ENCODE measurements at regions not wholly inside any gene's neighbourhood (a gene's known extent, or its start where the extent isn't known, plus 50 kb on each side); places are given as distances from the start of the nearest gene placed in this dataset.

DNA sequence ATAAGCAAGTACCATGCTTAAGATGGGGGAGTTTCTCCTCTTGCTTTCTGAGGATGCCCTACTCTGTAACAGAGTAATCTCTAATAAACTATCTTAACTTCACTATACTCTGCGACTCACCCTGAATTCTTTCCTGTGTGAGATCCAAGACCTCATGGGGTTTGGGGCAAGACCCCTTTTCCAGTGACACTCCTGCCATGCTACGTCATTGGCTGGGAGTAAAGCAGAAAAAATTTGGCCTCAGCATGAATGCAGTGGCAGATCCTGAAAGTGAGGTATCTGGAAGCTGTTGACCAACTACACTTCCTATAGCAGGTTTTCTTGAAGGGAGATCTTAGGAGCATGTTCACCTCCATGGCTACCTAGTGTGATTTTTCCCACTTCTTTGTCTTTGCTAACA lies 109.1 kb upstream of the MED14 start:
- Histone ChIP-seq H3K9me3 (no peaks in the 10 kb centered on the region), H3K27ac (no peak overlapping the region), H3K27me3 (no peaks in the 10 kb centered on the region), H3K36me3 (no peaks in the 10 kb centered on the region), H3K4me3 (ENCODE audit: low read depth in 1 of 2, low read length in 1 of 2) (no peak overlapping the region), H3K4me1 (ENCODE audit: control insufficient read depth in 1 of 2, insufficient read depth in 1 of 2, low read depth in 1 of 2, low read length in 1 of 2) (no peaks in the 10 kb centered on the region)
- no peak for TF ChIP-seq CTCF (IDR thresholded peaks at IDR 0.05)

GRCh38 chrX:40845331-40845911 lies 110.1 kb upstream of the MED14 start:
- H3K4me3 ChIP-seq (ENCODE audit: low read depth in 1 of 2, low read length in 1 of 2), result no peak overlapping the region
- no peak for TF ChIP-seq CTCF (IDR thresholded peaks at IDR 0.05)
- H3K36me3 ChIP-seq, result no peaks in the 10 kb centered on the region
- H3K9me3 ChIP-seq, result no peaks in the 10 kb centered on the region
- H3K27me3 ChIP-seq, result no peaks in the 10 kb centered on the region
- no peak overlapping the region for H3K27ac ChIP-seq
- no peaks in the 10 kb centered on the region for H3K4me1 ChIP-seq (ENCODE audit: control insufficient read depth in 1 of 2, insufficient read depth in 1 of 2, low read depth in 1 of 2, low read length in 1 of 2)

GRCh38 chrX:40849906-40850823 lies 114.8 kb upstream of the MED14 start:
- no peaks in the 10 kb centered on the region for H3K9me3 ChIP-seq
- H3K4me1 ChIP-seq (ENCODE audit: control insufficient read depth in 1 of 2, insufficient read depth in 1 of 2, low read depth in 1 of 2, low read length in 1 of 2), result peaks cover 13 to 14% of the 10 kb centered on the region in 2 experiments
- no peak overlapping the region for H3K4me3 ChIP-seq (ENCODE audit: low read depth in 1 of 2, low read length in 1 of 2)
- H3K36me3 ChIP-seq, result no peaks in the 10 kb centered on the region
- no peak overlapping the region for H3K27ac ChIP-seq
- H3K27me3 ChIP-seq, result no peaks in the 10 kb centered on the region
- TF ChIP-seq CTCF (IDR thresholded peaks at IDR 0.05), result no peak

DNA sequence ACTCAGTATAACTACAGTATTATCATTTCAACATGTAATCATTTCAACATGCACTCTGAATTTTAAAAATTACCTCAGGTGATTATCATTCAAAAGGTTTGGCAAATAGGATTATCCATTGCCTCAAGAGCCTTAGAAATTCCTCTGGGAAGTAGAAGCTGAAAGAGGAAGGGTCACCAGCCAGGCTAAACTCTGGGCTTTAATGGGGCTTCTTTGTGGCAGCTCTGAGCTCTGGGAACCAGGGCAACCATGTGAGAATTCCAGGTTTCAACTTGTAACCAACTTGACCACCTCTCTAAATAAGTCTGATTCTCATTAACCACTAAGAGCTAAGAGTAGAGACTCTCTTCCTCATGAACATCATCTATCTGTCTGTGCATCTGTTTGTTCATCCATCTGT lies 117.2 kb upstream of the MED14 start:
- Histone ChIP-seq H3K27me3 (no peaks in the 10 kb centered on the region), H3K9me3 (no peaks in the 10 kb centered on the region), H3K27ac (no peak overlapping the region), H3K36me3 (no peaks in the 10 kb centered on the region), H3K4me1 (ENCODE audit: control insufficient read depth in 1 of 2, insufficient read depth in 1 of 2, low read depth in 1 of 2, low read length in 1 of 2) (peaks cover 13 to 14% of the 10 kb centered on the region in 2 experiments), H3K4me3 (ENCODE audit: low read depth in 1 of 2, low read length in 1 of 2) (no peak overlapping the region)
- TF ChIP-seq CTCF (IDR thresholded peaks at IDR 0.05), result no peak

GRCh38 chrX:40853004-40853815 lies 117.9 kb upstream of the MED14 start:
- Histone ChIP-seq H3K4me1 (ENCODE audit: control insufficient read depth in 1 of 2, insufficient read depth in 1 of 2, low read depth in 1 of 2, low read length in 1 of 2) (peaks cover 13 to 14% of the 10 kb centered on the region in 2 experiments), H3K9me3 (no peaks in the 10 kb centered on the region), H3K27ac (no peak overlapping the region), H3K4me3 (ENCODE audit: low read depth in 1 of 2, low read length in 1 of 2) (no peak overlapping the region), H3K36me3 (no peaks in the 10 kb centered on the region), H3K27me3 (no peaks in the 10 kb centered on the region)
- no peak for TF ChIP-seq CTCF (IDR thresholded peaks at IDR 0.05)

Measured in neutrophil (primary cell).